ENCODE measurements at regions not wholly inside any gene's neighbourhood (a gene's known extent, or its start where the extent isn't known, plus 50 kb on each side); places are given as distances from the start of the nearest gene placed in this dataset.

- no peaks in the 10 kb centered on the region for H3K79me2 ChIP-seq (ENCODE audit: insufficient read depth, low read depth)
- H4K20me1 ChIP-seq (ENCODE audit: insufficient read depth) = no peaks in the 10 kb centered on the region
- H3K4me1 ChIP-seq (ENCODE audit: low read depth, poor library complexity, severe bottlenecking) = no peaks in the 10 kb centered on the region
- H3K36me3 ChIP-seq (ENCODE audit: insufficient read depth) = no peaks in the 10 kb centered on the region
- H3K27ac ChIP-seq = no peak overlapping the region
- TF ChIP-seq CTCF (conservative IDR thresholded peaks at IDR 0.05; ENCODE audit: low read depth, low read length) = no peak
- no peak overlapping the region for H3K9ac ChIP-seq
- H3K4me2 ChIP-seq = no peak overlapping the region
- H3K27me3 ChIP-seq (ENCODE audit: insufficient read depth, low read depth) = no peaks in the 10 kb centered on the region
- no peak overlapping the region for H3K4me3 ChIP-seq (IDR thresholded peaks at IDR 0.05; ENCODE audit: insufficient read depth, low read depth, low read length)
- no peak overlapping the region for H2AFZ ChIP-seq (ENCODE audit: low read depth)
Measured at GRCh38 chr1:101165954-101166353, 70.9 kb upstream of the S1PR1 start.

GRCh38 chr1:101165532-101165931, 71.3 kb upstream of the S1PR1 start:
- Histone ChIP-seq H2AFZ (ENCODE audit: low read depth) (no peak overlapping the region), H3K4me2 (no peak overlapping the region), H3K79me2 (ENCODE audit: insufficient read depth, low read depth) (no peaks in the 10 kb centered on the region), H3K27ac (no peak overlapping the region), H3K27me3 (ENCODE audit: insufficient read depth, low read depth) (no peaks in the 10 kb centered on the region), H3K4me3 (IDR thresholded peaks at IDR 0.05; ENCODE audit: insufficient read depth, low read depth, low read length) (no peak overlapping the region), H3K4me1 (ENCODE audit: low read depth, poor library complexity, severe bottlenecking) (no peaks in the 10 kb centered on the region), H3K9ac (no peak overlapping the region), H3K36me3 (ENCODE audit: insufficient read depth) (no peaks in the 10 kb centered on the region), H4K20me1 (ENCODE audit: insufficient read depth) (no peaks in the 10 kb centered on the region)
- TF ChIP-seq CTCF (conservative IDR thresholded peaks at IDR 0.05; ENCODE audit: low read depth, low read length) = no peak

- TF ChIP-seq CTCF (conservative IDR thresholded peaks at IDR 0.05; ENCODE audit: low read depth, low read length) = no peak
- Histone ChIP-seq H4K20me1 (ENCODE audit: insufficient read depth) (no peaks in the 10 kb centered on the region), H3K27me3 (ENCODE audit: insufficient read depth, low read depth) (no peaks in the 10 kb centered on the region), H3K9ac (no peak overlapping the region), H3K27ac (no peak overlapping the region), H3K4me3 (IDR thresholded peaks at IDR 0.05; ENCODE audit: insufficient read depth, low read depth, low read length) (no peak overlapping the region), H3K36me3 (ENCODE audit: insufficient read depth) (no peaks in the 10 kb centered on the region), H2AFZ (ENCODE audit: low read depth) (no peak overlapping the region), H3K4me2 (no peak overlapping the region), H3K79me2 (ENCODE audit: insufficient read depth, low read depth) (no peaks in the 10 kb centered on the region), H3K4me1 (ENCODE audit: low read depth, poor library complexity, severe bottlenecking) (no peaks in the 10 kb centered on the region)
Measured at GRCh38 chr1:101164776-101165175, 72.0 kb upstream of the S1PR1 start.

GRCh38 chr1:101162736-101163735, 73.8 kb upstream of the S1PR1 start:
- Histone ChIP-seq H3K36me3 (ENCODE audit: insufficient read depth) (no peaks in the 10 kb centered on the region), H3K4me1 (ENCODE audit: low read depth, poor library complexity, severe bottlenecking) (no peaks in the 10 kb centered on the region), H2AFZ (ENCODE audit: low read depth) (no peak overlapping the region), H3K27ac (no peak overlapping the region), H3K4me3 (IDR thresholded peaks at IDR 0.05; ENCODE audit: insufficient read depth, low read depth, low read length) (no peak overlapping the region), H4K20me1 (ENCODE audit: insufficient read depth) (no peaks in the 10 kb centered on the region), H3K27me3 (ENCODE audit: insufficient read depth, low read depth) (no peaks in the 10 kb centered on the region), H3K79me2 (ENCODE audit: insufficient read depth, low read depth) (no peaks in the 10 kb centered on the region), H3K9ac (no peak overlapping the region), H3K4me2 (no peak overlapping the region)
- TF ChIP-seq CTCF (conservative IDR thresholded peaks at IDR 0.05; ENCODE audit: low read depth, low read length) = no peak

All from KMS-11 (cell line).